Ascending aorta (tissue), 2 donors: ENCODE measurements at regions not wholly inside any gene's neighbourhood (a gene's known extent, or its start where the extent isn't known, plus 50 kb on each side); places are given as distances from the start of the nearest gene placed in this dataset.
"Not testable (repeated sequence)": the region's sequence is repeated elsewhere in the genome, so short reads cannot be mapped to it uniquely, and the experiment has no call there.

Source experiments
- DNase-seq, 2 donors: peaks; one replicate each; pipeline ENCODE4 v3.0.0-alpha.2; 2019; ENCODE audit warnings: low spot score in 2 of 2
- H3K27ac ChIP-seq, 2 donors: fragments of 200-600 bp; sonication (generic); one replicate each; pipeline ENCODE4 v1.5.1; 2016 to 2017; ENCODE audit warnings: mild to moderate bottlenecking in 1 of 2
- H3K27me3 ChIP-seq: fragments of 200-600 bp; sonication (generic); one replicate; pipeline ENCODE4 v1.5.1; 2017
- H3K36me3 ChIP-seq, 2 donors: fragments of 200-600 bp; sonication (generic); one replicate each; pipeline ENCODE4 v1.5.1; 2016
- H3K4me1 ChIP-seq, 2 donors: fragments of 200-600 bp; sonication (generic); one replicate each; pipeline ENCODE4 v1.5.1; 2016 to 2017; ENCODE audit warnings: mild to moderate bottlenecking in 1 of 2
- H3K4me3 ChIP-seq, 2 donors: fragments of 200-600 bp; sonication (generic); one replicate each; pipeline ENCODE4 v1.5.1; 2016 to 2017; ENCODE audit warnings: mild to moderate bottlenecking in 1 of 2
- H3K9me3 ChIP-seq, 2 donors: fragments of 200-600 bp; sonication (generic); one replicate each; pipeline ENCODE4 v1.5.1; 2016
- CTCF ChIP-seq, 3 experiments: fragments of 200-600 bp in 2 of 3; fragments of 450-650 bp in 1 of 3; sonication (generic) in 2 of 3; IDR thresholded peaks; one replicate each; pipeline ENCODE4 v1.5.1; 2016 to 2019; ENCODE audit warnings: antibody characterized with exemption in 3 of 3, mild to moderate bottlenecking in 1 of 3, moderate library complexity in 1 of 3
- intact Hi-C: fragments of 100-400 bp; cut with DNase I; formaldehyde crosslinking; loops from one replicate; pipeline ENCODE4 v1.15.1; 2023

GRCh38 chr15:26011916-26012315 is 148.8 kb upstream of the ATP10A start:
- no peak for TF ChIP-seq CTCF (IDR thresholded peaks at IDR 0.05)
- H3K27ac ChIP-seq = no peak overlapping the region
- intact Hi-C loops = no loop called here
- no peak for DNase-seq
- no peaks in the 10 kb centered on the region for H3K36me3 ChIP-seq
- no peaks in the 10 kb centered on the region for H3K4me1 ChIP-seq
- H3K4me3 ChIP-seq = no peak overlapping the region
- H3K9me3 ChIP-seq = no peaks in the 10 kb centered on the region
- no peaks in the 10 kb centered on the region for H3K27me3 ChIP-seq

GRCh38 chr15:26007151-26007550 is 144.0 kb upstream of the ATP10A start:
- no peaks in the 10 kb centered on the region for H3K27me3 ChIP-seq
- no peaks in the 10 kb centered on the region for H3K4me1 ChIP-seq
- H3K27ac ChIP-seq = no peak overlapping the region
- DNase-seq = no peak
- no peak overlapping the region for H3K4me3 ChIP-seq
- no peaks in the 10 kb centered on the region for H3K36me3 ChIP-seq
- intact Hi-C loops = no loop called here
- no peak for TF ChIP-seq CTCF (IDR thresholded peaks at IDR 0.05)
- H3K9me3 ChIP-seq = no peaks in the 10 kb centered on the region

- H3K27me3 ChIP-seq = no peaks in the 10 kb centered on the region
- intact Hi-C loops = no loop called here
- DNase-seq = no peak
- no peak overlapping the region for H3K27ac ChIP-seq
- H3K9me3 ChIP-seq = no peaks in the 10 kb centered on the region
- no peaks in the 10 kb centered on the region for H3K4me1 ChIP-seq
- H3K36me3 ChIP-seq = no peaks in the 10 kb centered on the region
- TF ChIP-seq CTCF (IDR thresholded peaks at IDR 0.05) = no peak
- no peak overlapping the region for H3K4me3 ChIP-seq
Observed at GRCh38 chr15:26001201-26001600, 138.1 kb upstream of the ATP10A start.

- intact Hi-C loops = no loop called here
Observed at GRCh38 chr15:25993506-25993905, 130.4 kb upstream of the ATP10A start.

GRCh38 chr15:25990220-25990619 is 127.1 kb upstream of the ATP10A start:
- Histone ChIP-seq H3K27me3 (no peaks in the 10 kb centered on the region), H3K36me3 (no peaks in the 10 kb centered on the region), H3K4me1 (no peaks in the 10 kb centered on the region), H3K27ac (no peak overlapping the region), H3K4me3 (no peak overlapping the region), H3K9me3 (no peaks in the 10 kb centered on the region)
- no peak for DNase-seq
- intact Hi-C loops = no loop called here
- TF ChIP-seq CTCF (IDR thresholded peaks at IDR 0.05) = no peak

More at GRCh38 chr15:25993506-25993905, 130.4 kb upstream of the ATP10A start:
- H3K36me3 ChIP-seq = no peaks in the 10 kb centered on the region
- no peaks in the 10 kb centered on the region for H3K27me3 ChIP-seq
- DNase-seq = no peak
- H3K4me3 ChIP-seq = no peak overlapping the region
- TF ChIP-seq CTCF (IDR thresholded peaks at IDR 0.05) = no peak
- H3K4me1 ChIP-seq = no peaks in the 10 kb centered on the region
- H3K9me3 ChIP-seq = no peaks in the 10 kb centered on the region
- no peak overlapping the region for H3K27ac ChIP-seq

- no peak for TF ChIP-seq CTCF (IDR thresholded peaks at IDR 0.05)
- DNase-seq = no peak
- intact Hi-C loops = no loop called here
- Histone ChIP-seq H3K9me3 (no peaks in the 10 kb centered on the region), H3K36me3 (no peaks in the 10 kb centered on the region), H3K4me3 (no peak overlapping the region), H3K27ac (no peak overlapping the region), H3K4me1 (no peaks in the 10 kb centered on the region), H3K27me3 (no peaks in the 10 kb centered on the region)
Observed at GRCh38 chr15:25989327-25989726, 126.2 kb upstream of the ATP10A start.

GRCh38 chr15:25988716-25989115 is 125.6 kb upstream of the ATP10A start:
- intact Hi-C loops = not testable (repeated sequence)

More at GRCh38 chr15:25988716-25989115, 125.6 kb upstream of the ATP10A start:
- not testable (repeated sequence) for H3K9me3 ChIP-seq, DNase-seq, H3K27me3 ChIP-seq, H3K27ac ChIP-seq, H3K4me3 ChIP-seq, H3K36me3 ChIP-seq, H3K4me1 ChIP-seq
